Astrocyte (in vitro differentiated cells and primary cell): ENCODE measurements at regions not wholly inside any gene's neighbourhood (a gene's known extent, or its start where the extent isn't known, plus 50 kb on each side); places are given as distances from the start of the nearest gene placed in this dataset.
"Not testable (repeated sequence)": the region's sequence is repeated elsewhere in the genome, so short reads cannot be mapped to it uniquely, and the experiment has no call there.

ENCODE experiments used
- DNase-seq: peaks from one replicate; pipeline ENCODE4 v3.0.0-alpha.2; 2010; ENCODE audit warnings: low read depth
- FAIRE-seq: peaks from 2 replicates; lab custom pipeline; 2011; peaks lifted over from hg19 to GRCh38; lab: Jason Lieb, UNC
- H2AFZ ChIP-seq: 2 replicates; pipeline ENCODE4 v1.6.0; 2012; ENCODE audit warnings: low read depth, low read length, inconsistent platforms
- H3K27ac ChIP-seq: 2 replicates; pipeline ENCODE4 v1.5.1; 2011; ENCODE audit warnings: low read depth, low read length, inconsistent platforms
- H3K27me3 ChIP-seq: 2 replicates; pipeline ENCODE4 v1.6.0; 2011; ENCODE audit warnings: low read length, inconsistent platforms; ENCODE audit not compliant: insufficient read depth
- H3K36me3 ChIP-seq: 2 replicates; pipeline ENCODE4 v1.5.1; 2011; ENCODE audit warnings: low read length, inconsistent platforms; ENCODE audit not compliant: insufficient read depth
- H3K4me1 ChIP-seq: 2 replicates; pipeline ENCODE4 v1.5.1; 2011; ENCODE audit warnings: low read length, inconsistent platforms; ENCODE audit not compliant: insufficient read depth
- H3K4me2 ChIP-seq: 2 replicates; pipeline ENCODE4 v1.6.0; 2012; ENCODE audit warnings: low read length, inconsistent platforms
- H3K4me3 ChIP-seq: 2 replicates; pipeline ENCODE4 v1.5.1; 2011; ENCODE audit warnings: low read depth, mild to moderate bottlenecking, low read length, inconsistent platforms; ENCODE audit not compliant: insufficient read depth
- H3K79me2 ChIP-seq: 2 replicates; pipeline ENCODE4 v1.6.0; 2012; ENCODE audit warnings: mild to moderate bottlenecking, low read length, inconsistent platforms; ENCODE audit not compliant: insufficient read depth
- H3K9ac ChIP-seq: 2 replicates; pipeline ENCODE4 v1.6.0; 2012; ENCODE audit warnings: mild to moderate bottlenecking, low read length, inconsistent platforms
- H3K9me3 ChIP-seq: 2 replicates; pipeline ENCODE4 v1.5.1; 2012; ENCODE audit warnings: low read depth, mild to moderate bottlenecking, low read length, inconsistent platforms; ENCODE audit not compliant: insufficient read depth
- H4K20me1 ChIP-seq: 2 replicates; pipeline ENCODE4 v1.6.0; 2012; ENCODE audit warnings: low read length, inconsistent platforms; ENCODE audit not compliant: insufficient read depth
- H3K27ac Mint-ChIP-seq: one replicate; pipeline ENCODE4 v1.8.0; 2021; ENCODE audit warnings: mild to moderate bottlenecking, mixed read lengths; ENCODE audit not compliant: unreplicated experiment
- H3K27me3 Mint-ChIP-seq: one replicate; pipeline ENCODE4 v1.8.0; 2021; ENCODE audit warnings: low read depth, mixed read lengths; ENCODE audit not compliant: unreplicated experiment
- H3K36me3 Mint-ChIP-seq: one replicate; pipeline ENCODE4 v1.8.0; 2021; ENCODE audit warnings: low read depth, mixed read lengths; ENCODE audit not compliant: unreplicated experiment
- H3K4me1 Mint-ChIP-seq: one replicate; pipeline ENCODE4 v1.8.0; 2021; ENCODE audit warnings: low read depth, mixed read lengths; ENCODE audit not compliant: unreplicated experiment
- H3K4me3 Mint-ChIP-seq: one replicate; pipeline ENCODE4 v1.8.0; 2021; ENCODE audit warnings: mild to moderate bottlenecking, moderate library complexity, mixed read lengths; ENCODE audit not compliant: unreplicated experiment
- H3K9me3 Mint-ChIP-seq: one replicate; pipeline ENCODE4 v1.8.0; 2021; ENCODE audit warnings: mild to moderate bottlenecking, mixed read lengths; ENCODE audit not compliant: unreplicated experiment
- CTCF ChIP-seq: IDR thresholded peaks from 2 replicates; pipeline ENCODE4 v1.5.1; 2011; ENCODE audit warnings: low read depth, mild to moderate bottlenecking, inconsistent platforms, low read length, moderate library complexity; ENCODE audit not compliant: insufficient read depth
- EZH2 ChIP-seq: IDR thresholded peaks from 2 replicates; pipeline ENCODE4 v1.6.1; 2012; ENCODE audit warnings: mild to moderate bottlenecking, low read length, inconsistent platforms; ENCODE audit not compliant: insufficient read depth

GRCh38 chr5:124176692-124177091 is 569.7 kb downstream of the ZNF608 start:
- Mint-ChIP-seq H3K9me3 (peaks cover 10% of the 10 kb centered on the region), H3K27ac (peak overlapping the region; percentile 41)
- FAIRE-seq, result no peak

GRCh38 chr5:124173386-124173785 is 573.1 kb downstream of the ZNF608 start:
- Histone ChIP-seq H3K4me2 (no peak overlapping the region), H2AFZ (no peak overlapping the region), H3K79me2 (no peaks in the 10 kb centered on the region), H4K20me1 (no peaks in the 10 kb centered on the region), H3K4me1 (no peaks in the 10 kb centered on the region), H3K4me3 (no peak overlapping the region), H3K36me3 (no peaks in the 10 kb centered on the region), H3K27ac (no peak overlapping the region), H3K27me3 (no peaks in the 10 kb centered on the region), H3K9me3 (no peaks in the 10 kb centered on the region), H3K9ac (no peak overlapping the region)
- Mint-ChIP-seq H3K36me3 (no peaks in the 10 kb centered on the region), H3K27me3 (no peaks in the 10 kb centered on the region), H3K27ac (no peak overlapping the region), H3K4me3 (no peak overlapping the region), H3K4me1 (no peaks in the 10 kb centered on the region), H3K9me3 (peaks cover 19% of the 10 kb centered on the region)
- FAIRE-seq (no peak), DNase-seq (no peak)
- TF ChIP-seq EZH2, result no peak
- TF ChIP-seq CTCF, result no peak

More at GRCh38 chr5:124176692-124177091, 569.7 kb downstream of the ZNF608 start:
- H3K27me3 Mint-ChIP-seq, result no peaks in the 10 kb centered on the region
- no peaks in the 10 kb centered on the region for H3K9me3 ChIP-seq
- H3K9ac ChIP-seq, result no peak overlapping the region
- TF ChIP-seq CTCF, result no peak
- no peak for TF ChIP-seq EZH2
- no peak for DNase-seq
- no peaks in the 10 kb centered on the region for H3K36me3 ChIP-seq
- peaks cover 13% of the 10 kb centered on the region for H3K4me1 Mint-ChIP-seq
- H3K27me3 ChIP-seq, result no peaks in the 10 kb centered on the region
- no peaks in the 10 kb centered on the region for H3K4me1 ChIP-seq
- H3K36me3 Mint-ChIP-seq, result no peaks in the 10 kb centered on the region
- H3K4me3 Mint-ChIP-seq, result no peak overlapping the region
- no peak overlapping the region for H3K4me3 ChIP-seq
- no peak overlapping the region for H3K27ac ChIP-seq
- no peak overlapping the region for H3K4me2 ChIP-seq
- H4K20me1 ChIP-seq, result no peaks in the 10 kb centered on the region
- no peaks in the 10 kb centered on the region for H3K79me2 ChIP-seq
- H2AFZ ChIP-seq, result no peak overlapping the region

- no peak overlapping the region for H3K27ac ChIP-seq
- no peaks in the 10 kb centered on the region for H4K20me1 ChIP-seq
- H3K9ac ChIP-seq, result no peak overlapping the region
- TF ChIP-seq CTCF, result no peak
- no peak for TF ChIP-seq EZH2
- peaks cover 17% of the 10 kb centered on the region for H3K9me3 Mint-ChIP-seq
- H3K4me3 ChIP-seq, result no peak overlapping the region
- H3K36me3 Mint-ChIP-seq, result no peaks in the 10 kb centered on the region
- no peaks in the 10 kb centered on the region for H3K27me3 ChIP-seq
- H3K4me1 ChIP-seq, result no peaks in the 10 kb centered on the region
- H3K27ac Mint-ChIP-seq, result no peak overlapping the region
- no peaks in the 10 kb centered on the region for H3K36me3 ChIP-seq
- no peak overlapping the region for H3K4me2 ChIP-seq
- H2AFZ ChIP-seq, result no peak overlapping the region
- FAIRE-seq (no peak), DNase-seq (no peak)
- H3K9me3 ChIP-seq, result no peaks in the 10 kb centered on the region
- H3K79me2 ChIP-seq, result no peaks in the 10 kb centered on the region
- no peak overlapping the region for H3K4me3 Mint-ChIP-seq
- no peaks in the 10 kb centered on the region for H3K27me3 Mint-ChIP-seq
- H3K4me1 Mint-ChIP-seq, result no peaks in the 10 kb centered on the region
Measured at GRCh38 chr5:124172389-124173003, 573.9 kb downstream of the ZNF608 start.

- peaks cover 14% of the 10 kb centered on the region for H3K9me3 Mint-ChIP-seq
- H3K9me3 ChIP-seq, H3K4me1 Mint-ChIP-seq, H4K20me1 ChIP-seq, H2AFZ ChIP-seq, H3K4me2 ChIP-seq, H3K36me3 ChIP-seq, FAIRE-seq, H3K27ac Mint-ChIP-seq, H3K4me1 ChIP-seq, H3K27ac ChIP-seq, DNase-seq, H3K9ac ChIP-seq, H3K79me2 ChIP-seq, H3K4me3 ChIP-seq, H3K27me3 ChIP-seq, H3K36me3 Mint-ChIP-seq, H3K4me3 Mint-ChIP-seq, H3K27me3 Mint-ChIP-seq: not testable (repeated sequence)
Measured at GRCh38 chr5:124168093-124168492, 578.3 kb downstream of the ZNF608 start.
